A673 (cell line): ENCODE measurements at regions not wholly inside any gene's neighbourhood (a gene's known extent, or its start where the extent isn't known, plus 50 kb on each side); places are given as distances from the start of the nearest gene placed in this dataset.
"Not testable (repeated sequence)": the region's sequence is repeated elsewhere in the genome, so short reads cannot be mapped to it uniquely, and the experiment has no call there.

Experiments used
- EZH2 ChIP-seq: fragments of 200-600 bp; sonication (generic); IDR thresholded peaks from 2 replicates; pipeline ENCODE4 v1.6.1; 2017; ENCODE audit warnings: borderline replicate concordance, low read depth, mild to moderate bottlenecking, mixed read lengths, antibody characterized with exemption, low read length; ENCODE audit not compliant: poor library complexity, severe bottlenecking
- TF ChIP-seq, protein P1 (sequence below): fragments of 300-800, 200-600 bp; sonication (generic); conservative IDR thresholded peaks from 2 replicates; pipeline ENCODE4 v1.5.1; 2017; ENCODE audit warnings: low read depth, mild to moderate bottlenecking, antibody characterized with exemption, low read length, moderate library complexity, mixed read lengths

DNA sequence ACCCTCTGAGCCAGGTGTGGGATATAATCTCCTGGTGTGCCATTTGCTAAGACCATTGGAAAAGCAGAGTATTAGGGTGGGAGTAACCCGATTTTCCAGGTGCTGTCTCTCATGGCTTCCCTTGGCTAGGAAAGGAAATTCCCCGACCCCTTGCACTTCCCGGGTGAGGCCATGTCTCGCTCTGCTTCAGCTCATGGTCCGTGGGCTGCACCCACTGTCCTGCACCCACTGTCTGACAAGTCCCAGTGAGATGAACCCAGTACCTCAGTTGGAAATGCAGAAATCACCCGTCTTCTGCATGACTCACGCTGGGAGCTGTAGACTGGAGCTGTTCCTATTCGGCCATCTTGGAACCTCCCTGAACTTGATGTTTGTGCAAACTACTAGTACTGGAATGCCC, 828.5 kb upstream of the CDH6 start:
- TF ChIP-seq, protein P1, sequence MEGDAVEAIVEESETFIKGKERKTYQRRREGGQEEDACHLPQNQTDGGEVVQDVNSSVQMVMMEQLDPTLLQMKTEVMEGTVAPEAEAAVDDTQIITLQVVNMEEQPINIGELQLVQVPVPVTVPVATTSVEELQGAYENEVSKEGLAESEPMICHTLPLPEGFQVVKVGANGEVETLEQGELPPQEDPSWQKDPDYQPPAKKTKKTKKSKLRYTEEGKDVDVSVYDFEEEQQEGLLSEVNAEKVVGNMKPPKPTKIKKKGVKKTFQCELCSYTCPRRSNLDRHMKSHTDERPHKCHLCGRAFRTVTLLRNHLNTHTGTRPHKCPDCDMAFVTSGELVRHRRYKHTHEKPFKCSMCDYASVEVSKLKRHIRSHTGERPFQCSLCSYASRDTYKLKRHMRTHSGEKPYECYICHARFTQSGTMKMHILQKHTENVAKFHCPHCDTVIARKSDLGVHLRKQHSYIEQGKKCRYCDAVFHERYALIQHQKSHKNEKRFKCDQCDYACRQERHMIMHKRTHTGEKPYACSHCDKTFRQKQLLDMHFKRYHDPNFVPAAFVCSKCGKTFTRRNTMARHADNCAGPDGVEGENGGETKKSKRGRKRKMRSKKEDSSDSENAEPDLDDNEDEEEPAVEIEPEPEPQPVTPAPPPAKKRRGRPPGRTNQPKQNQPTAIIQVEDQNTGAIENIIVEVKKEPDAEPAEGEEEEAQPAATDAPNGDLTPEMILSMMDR, result not testable (repeated sequence)
- not testable (repeated sequence) for TF ChIP-seq EZH2
